Spleen (tissue), 11 donors: ENCODE measurements at regions not wholly inside any gene's neighbourhood (a gene's known extent, or its start where the extent isn't known, plus 50 kb on each side); places are given as distances from the start of the nearest gene placed in this dataset.

Source experiments
- DNase-seq: peaks from one replicate; pipeline ENCODE4 v3.0.0-alpha.2; 2020
- H3K27ac ChIP-seq, 8 donors: fragments of 200-600 bp; sonication (generic) in 7 of 8; 1 replicate in 4 of 8; 2 replicates in 4 of 8; pipeline versions ENCODE4 v1.5.0 to v1.8.0; 2016 to 2021; ENCODE audit warnings: inconsistent platforms in 4 of 8, mild to moderate bottlenecking in 4 of 8, moderate library complexity in 1 of 8
- H3K27me3 ChIP-seq, 7 donors: fragments of 200-600 bp; sonication (generic) in 6 of 7; replicated peaks in 1 of 7; 1 replicate in 4 of 7; 2 replicates in 3 of 7; pipeline versions ENCODE4 v1.5.0 to v1.8.0; 2016 to 2021; ENCODE audit warnings: inconsistent platforms in 3 of 7, mild to moderate bottlenecking in 1 of 7
- H3K36me3 ChIP-seq, 6 donors: fragments of 200-600 bp; sonication (generic) in 5 of 6; 1 replicate in 4 of 6; 2 replicates in 2 of 6; pipeline versions ENCODE4 v1.5.0 to v1.8.0; 2016 to 2021; ENCODE audit warnings: inconsistent platforms in 2 of 6
- H3K4me1 ChIP-seq, 6 donors: fragments of 200-600 bp; sonication (generic) in 5 of 6; 1 replicate in 3 of 6; 2 replicates in 3 of 6; pipeline versions ENCODE4 v1.5.0 to v1.8.0; 2016 to 2021; ENCODE audit warnings: inconsistent platforms in 3 of 6
- H3K4me3 ChIP-seq, 8 donors: fragments of 200-600 bp; sonication (generic) in 7 of 8; 1 replicate in 4 of 8; 2 replicates in 4 of 8; pipeline versions ENCODE4 v1.5.0 to v1.8.0; 2016 to 2021; ENCODE audit warnings: inconsistent platforms in 4 of 8, mild to moderate bottlenecking in 4 of 8, moderate library complexity in 2 of 8
- H3K9me3 ChIP-seq, 8 donors: fragments of 200-600 bp; sonication (generic) in 7 of 8; 1 replicate in 4 of 8; 2 replicates in 4 of 8; pipeline versions ENCODE4 v1.5.0 to v1.8.0; 2016 to 2021; ENCODE audit warnings: inconsistent platforms in 4 of 8
- POLR2A ChIP-seq, 3 donors: fragments of 450-650 bp; IDR thresholded peaks; one replicate each; pipeline ENCODE4 v1.5.1; 2017; ENCODE audit warnings: antibody characterized with exemption in 3 of 3, mild to moderate bottlenecking in 1 of 3
- POLR2AphosphoS5 ChIP-seq, 3 donors: sonication (generic); formaldehyde crosslinking; IDR thresholded peaks; one replicate each; pipeline ENCODE4 v1.5.1; 2017; ENCODE audit warnings: antibody characterized with exemption in 3 of 3
- WGBS, 5 donors: extraction: QIAGEN DNeasy Blood & Tissue Kit in 3 of 5; methylation state at CpG; one replicate each; pipeline versions ENCODE4 v1.1.5 to v1.1.7; 2013 to 2018; 5-methylcytosine and 5-hydroxymethylcytosine counted together
- intact Hi-C: fragments of 100-400 bp; cut with DNase I; formaldehyde crosslinking; loops from one replicate; pipeline ENCODE4 v1.15.0; 2023; ENCODE audit warnings: low total_unique reads
- TF ChIP-seq, protein P1 (sequence below), 11 experiments: fragments of 200-600 bp in 7 of 11; fragments of 450-650 bp in 4 of 11; sonication (generic) in 4 of 11; IDR thresholded peaks in 8 of 11; conservative IDR thresholded peaks in 3 of 11; 1 replicate in 7 of 11; 2 replicates in 4 of 11; pipeline versions ENCODE4 v1.4.0 to v1.8.0; 2016 to 2021; ENCODE audit warnings: antibody characterized with exemption in 11 of 11, inconsistent platforms in 4 of 11, mild to moderate bottlenecking in 1 of 11
- donor health status: healthy with polysubstance abuse.
- donor health status: DM: no; HTN: no; CAD: no; lungs with moderate emphysema.
- donor health status: DM: no; HTN: no; CAD: no.
- donor health status: Bipolar disorder and iron deficiency.
- donor health status: healthy.
- donor health status: DM: no; HTN: no; CAD: no.
- donor health status: DM: yes; HTN: yes; CAD: no.

DNA sequence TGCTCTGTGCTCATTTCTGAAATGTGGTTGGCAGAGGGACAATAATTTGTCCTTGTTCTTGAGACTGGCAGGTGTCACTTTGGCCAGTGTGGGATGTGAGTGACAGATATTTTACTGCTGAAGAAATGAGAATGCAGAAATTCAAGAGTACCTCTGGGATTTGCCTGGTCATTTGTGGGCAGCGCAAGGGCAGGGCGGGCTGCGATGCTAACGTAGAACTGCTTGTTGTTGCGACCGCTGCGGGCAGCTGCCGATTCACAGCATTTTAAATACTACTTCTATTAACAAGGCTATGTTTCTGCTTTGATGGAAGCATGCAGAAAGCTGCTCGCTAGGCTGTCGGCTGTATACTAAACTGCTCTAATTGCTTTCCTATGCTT lies 268.6 kb downstream of the FIGN start:
- intact Hi-C loops = no loop called here
- 89 to 96% (median 92%) methylated on average over 10 of the region's 10 CpGs for WGBS, 5 donors
- Histone ChIP-seq H3K27ac (no peak overlapping the region), H3K36me3 (no peaks in the 10 kb centered on the region), H3K4me3 (no peak overlapping the region), H3K4me1 (peaks cover 0 to 3% (median 0%) of the 10 kb centered on the region in 6 donors), H3K9me3 (no peaks in the 10 kb centered on the region), H3K27me3 (no peaks in the 10 kb centered on the region)
- TF ChIP-seq, protein P1, sequence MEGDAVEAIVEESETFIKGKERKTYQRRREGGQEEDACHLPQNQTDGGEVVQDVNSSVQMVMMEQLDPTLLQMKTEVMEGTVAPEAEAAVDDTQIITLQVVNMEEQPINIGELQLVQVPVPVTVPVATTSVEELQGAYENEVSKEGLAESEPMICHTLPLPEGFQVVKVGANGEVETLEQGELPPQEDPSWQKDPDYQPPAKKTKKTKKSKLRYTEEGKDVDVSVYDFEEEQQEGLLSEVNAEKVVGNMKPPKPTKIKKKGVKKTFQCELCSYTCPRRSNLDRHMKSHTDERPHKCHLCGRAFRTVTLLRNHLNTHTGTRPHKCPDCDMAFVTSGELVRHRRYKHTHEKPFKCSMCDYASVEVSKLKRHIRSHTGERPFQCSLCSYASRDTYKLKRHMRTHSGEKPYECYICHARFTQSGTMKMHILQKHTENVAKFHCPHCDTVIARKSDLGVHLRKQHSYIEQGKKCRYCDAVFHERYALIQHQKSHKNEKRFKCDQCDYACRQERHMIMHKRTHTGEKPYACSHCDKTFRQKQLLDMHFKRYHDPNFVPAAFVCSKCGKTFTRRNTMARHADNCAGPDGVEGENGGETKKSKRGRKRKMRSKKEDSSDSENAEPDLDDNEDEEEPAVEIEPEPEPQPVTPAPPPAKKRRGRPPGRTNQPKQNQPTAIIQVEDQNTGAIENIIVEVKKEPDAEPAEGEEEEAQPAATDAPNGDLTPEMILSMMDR (IDR thresholded peaks at IDR 0.05 in 8 of 11, conservative IDR thresholded peaks at IDR 0.05 in 3 of 11) = no peak
- TF ChIP-seq POLR2A (IDR thresholded peaks at IDR 0.05) = no peak
- no peak for TF ChIP-seq POLR2AphosphoS5 (IDR thresholded peaks at IDR 0.05)
- DNase-seq = no peak

DNA sequence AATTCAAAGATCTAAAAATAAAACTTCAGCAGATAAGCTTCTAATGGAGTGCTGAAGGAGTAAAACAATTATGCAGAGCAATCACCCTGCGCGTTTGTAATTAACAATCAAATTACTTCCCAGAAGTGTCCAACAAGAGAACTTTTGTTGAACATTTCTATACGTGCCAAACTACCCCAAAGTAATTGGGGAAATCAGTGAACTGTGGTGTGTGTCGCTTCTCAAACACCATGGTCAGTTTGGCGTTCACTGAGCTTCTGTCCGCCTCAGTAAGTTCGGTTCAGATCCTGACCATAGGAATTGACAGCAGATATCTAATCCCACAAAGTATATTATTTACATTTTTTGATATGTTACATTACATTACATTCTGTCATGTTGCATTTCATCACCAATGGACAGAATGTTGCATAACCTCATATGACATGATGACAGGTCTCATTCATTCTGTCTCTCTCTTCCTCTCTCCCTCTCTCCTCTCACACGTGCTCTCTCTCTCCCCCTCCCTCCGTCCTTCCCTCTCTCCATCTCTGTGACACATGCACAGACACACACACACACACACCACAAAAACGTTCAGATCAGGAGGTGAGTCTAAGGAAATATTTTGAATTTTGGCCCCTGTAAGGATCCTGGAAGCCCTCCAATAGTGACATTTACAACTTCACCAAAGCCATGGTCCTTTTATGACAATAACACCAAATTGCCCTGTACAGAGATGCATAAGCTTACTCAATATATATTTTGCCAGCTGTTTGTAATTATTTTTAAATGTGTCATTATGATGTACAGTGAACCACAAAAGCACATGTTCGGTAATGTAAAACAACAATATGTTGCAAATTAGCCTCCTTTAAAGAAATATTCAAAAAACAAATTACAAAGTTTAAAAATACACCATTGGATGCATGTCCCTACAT lies 269.2 kb downstream of the FIGN start:
- intact Hi-C loops = no loop called here

DNA sequence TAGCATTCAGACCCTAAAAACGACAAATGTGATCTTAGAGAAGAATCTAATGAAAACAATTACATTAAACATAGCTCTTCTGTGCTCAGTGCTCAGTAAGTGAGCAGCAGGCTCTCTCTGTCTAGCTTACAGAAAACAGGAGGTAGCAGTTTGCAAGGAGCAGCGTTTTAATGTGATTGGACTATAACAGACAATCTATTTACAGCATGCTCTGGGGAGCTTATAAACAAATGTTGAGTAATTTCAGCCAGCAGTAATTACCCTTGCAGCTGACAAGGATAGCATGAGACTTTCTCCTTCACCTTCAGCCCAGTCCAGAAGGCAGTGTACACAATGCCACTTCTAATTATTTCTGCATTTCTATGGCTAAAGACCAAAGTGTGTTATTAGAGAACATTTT lies 270.4 kb downstream of the FIGN start:
- peaks cover 0 to 3% (median 0%) of the 10 kb centered on the region in 6 donors for H3K4me1 ChIP-seq
- H3K9me3 ChIP-seq = no peaks in the 10 kb centered on the region
- no peaks in the 10 kb centered on the region for H3K27me3 ChIP-seq
- H3K4me3 ChIP-seq = no peak overlapping the region
- DNase-seq = no peak
- H3K27ac ChIP-seq = no peak overlapping the region
- 31 to 46% (median 37%) methylated on average over 2 of the region's 2 CpGs for WGBS, 5 donors
- no peaks in the 10 kb centered on the region for H3K36me3 ChIP-seq
- intact Hi-C loops = no loop called here
- TF ChIP-seq POLR2AphosphoS5 (IDR thresholded peaks at IDR 0.05) (no peak), POLR2A (IDR thresholded peaks at IDR 0.05) (no peak)
- TF ChIP-seq, protein P1 (IDR thresholded peaks at IDR 0.05 in 8 of 11, conservative IDR thresholded peaks at IDR 0.05 in 3 of 11) = no peak

More for the DNA sequence above, 269.2 kb downstream of the FIGN start:
- WGBS, 5 donors = 73 to 80% (median 76%) methylated on average over 11 of the region's 11 CpGs
- TF ChIP-seq POLR2AphosphoS5 (IDR thresholded peaks at IDR 0.05) (no peak), POLR2A (IDR thresholded peaks at IDR 0.05) (no peak)
- TF ChIP-seq, protein P1 (IDR thresholded peaks at IDR 0.05 in 8 of 11, conservative IDR thresholded peaks at IDR 0.05 in 3 of 11) = no peak
- peaks cover 0 to 3% (median 0%) of the 10 kb centered on the region in 6 donors for H3K4me1 ChIP-seq
- no peaks in the 10 kb centered on the region for H3K9me3 ChIP-seq
- H3K36me3 ChIP-seq = no peaks in the 10 kb centered on the region
- DNase-seq = no peak
- H3K27ac ChIP-seq = no peak overlapping the region
- H3K4me3 ChIP-seq = no peak overlapping the region
- H3K27me3 ChIP-seq = no peaks in the 10 kb centered on the region

DNA sequence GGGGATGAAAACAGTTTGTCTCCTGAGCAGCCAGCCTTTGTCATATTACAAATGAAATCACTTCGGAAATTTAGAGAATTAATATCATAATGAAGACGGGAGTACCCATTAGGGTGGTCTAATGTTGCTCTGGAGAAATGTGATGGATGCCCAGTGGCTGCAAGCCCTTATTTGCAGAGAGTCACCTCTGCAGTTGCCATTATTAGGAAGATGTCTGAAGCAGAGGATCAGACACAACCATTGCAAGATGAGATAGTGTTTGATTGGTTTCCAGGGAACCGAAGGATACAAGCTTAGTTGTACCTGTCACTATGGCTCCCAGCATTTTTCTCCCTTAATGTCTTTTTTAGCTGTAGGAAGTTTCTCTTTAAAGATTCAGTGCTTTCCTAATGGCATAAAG lies 272.4 kb downstream of the FIGN start:
- no peaks in the 10 kb centered on the region for H3K9me3 ChIP-seq
- intact Hi-C loops = no loop called here
- no peak overlapping the region for H3K4me3 ChIP-seq
- no peak for DNase-seq
- whole genome bisulfite sequencing, 5 donors = 87 to 95% (median 93%) methylated on average over 3 of the region's 3 CpGs
- peaks cover 0 to 3% (median 0%) of the 10 kb centered on the region in 6 donors for H3K4me1 ChIP-seq
- H3K36me3 ChIP-seq = no peaks in the 10 kb centered on the region
- no peaks in the 10 kb centered on the region for H3K27me3 ChIP-seq
- no peak overlapping the region for H3K27ac ChIP-seq
- no peak for TF ChIP-seq POLR2AphosphoS5 (IDR thresholded peaks at IDR 0.05)
- TF ChIP-seq, protein P1 (IDR thresholded peaks at IDR 0.05 in 8 of 11, conservative IDR thresholded peaks at IDR 0.05 in 3 of 11) = no peak
- TF ChIP-seq POLR2A (IDR thresholded peaks at IDR 0.05) = no peak
